Superior temporal gyrus (tissue), 1 donor: ENCODE measurements at regions not wholly inside any gene's neighbourhood (a gene's known extent, or its start where the extent isn't known, plus 50 kb on each side); places are given as distances from the start of the nearest gene placed in this dataset.
"Not testable (repeated sequence)": the region's sequence is repeated elsewhere in the genome, so short reads cannot be mapped to it uniquely, and the experiment has no call there.

Experiments used
- DNase-seq: peaks from one replicate; pipeline ENCODE4 v3.0.0-alpha.2; 2016; ENCODE audit errors: extremely low spot score

GRCh38 chr20:25813511-25813910 lies 116.9 kb upstream of the ZNF337 start:
- DNase-seq, result not testable (repeated sequence)

GRCh38 chr20:25798174-25798993 lies 101.7 kb upstream of the ZNF337 start:
- DNase-seq, result not testable (repeated sequence)

- DNase-seq, result not testable (repeated sequence)
These were observed 100.4 kb upstream of the ZNF337 start for GRCh38 chr20:25797062-25797461.

- not testable (repeated sequence) for DNase-seq
These were observed 80.6 kb upstream of the ZNF337 start for GRCh38 chr20:25777241-25777640.

GRCh38 chr20:25774711-25775110 lies 78.1 kb upstream of the ZNF337 start:
- DNase-seq, result not testable (repeated sequence)

GRCh38 chr20:25774203-25774602 lies 77.5 kb upstream of the ZNF337 start:
- not testable (repeated sequence) for DNase-seq

- not testable (repeated sequence) for DNase-seq
These were observed 75.8 kb upstream of the ZNF337 start for GRCh38 chr20:25772437-25772836.

GRCh38 chr20:25771818-25772217 lies 75.2 kb upstream of the ZNF337 start:
- DNase-seq, result not testable (repeated sequence)

- DNase-seq, result no peak
These were observed 64.9 kb upstream of the ZNF337 start for GRCh38 chr20:25761596-25761995.

- not testable (repeated sequence) for DNase-seq
These were observed 64.4 kb upstream of the ZNF337 start for GRCh38 chr20:25761046-25761445.

GRCh38 chr20:25750765-25751696 lies 54.4 kb upstream of the ZNF337 start:
- DNase-seq, result no peak

GRCh38 chr20:25750220-25750764 lies 53.6 kb upstream of the ZNF337 start:
- DNase-seq, result no peak

- no peak for DNase-seq
These were observed 53.0 kb upstream of the ZNF337 start for GRCh38 chr20:25749649-25750048.
